ENCODE measurements at regions not wholly inside any gene's neighbourhood (a gene's known extent, or its start where the extent isn't known, plus 50 kb on each side); places are given as distances from the start of the nearest gene placed in this dataset.

GRCh38 chr15:26365077-26365476 is 407.8 kb downstream of the GABRB3 start:
- Histone ChIP-seq H3K4me2 (no peak overlapping the region), H3K9me3 (no peaks in the 10 kb centered on the region)
- FAIRE-seq, result no peak

GRCh38 chr15:26359855-26360254 is 413.0 kb downstream of the GABRB3 start:
- 4% methylated on average over 4 of the region's 4 CpGs for WGBS (ENCODE audit: missing lambda C conversion rate)
- POLR2A ChIA-PET, result no interaction called here
- no peak overlapping the region for H3K4me3 ChIP-seq
- CTCF ChIA-PET, result no interaction called here
- no peaks in the 10 kb centered on the region for H3K4me1 ChIP-seq
- TF ChIP-seq FOXS1 (CRISPR knock-in tag; IDR thresholded peaks at IDR 0.05), result no peak
- no peak for TF ChIP-seq EHF (CRISPR knock-in tag; IDR thresholded peaks at IDR 0.05)
- no peak for TF ChIP-seq EHMT2 (IDR thresholded peaks at IDR 0.05; ENCODE audit: low read depth)
- TF ChIP-seq CHD4 (IDR thresholded peaks at IDR 0.05; ENCODE audit: borderline replicate concordance), result no peak
- TF ChIP-seq RARB (CRISPR knock-in tag; IDR thresholded peaks at IDR 0.05), result no peak
- no peak for TF ChIP-seq HOXA7 (CRISPR knock-in tag; IDR thresholded peaks at IDR 0.05)
- TF ChIP-seq POLR2A (IDR thresholded peaks at IDR 0.05; ENCODE audit: low read length), result no peak
- TF ChIP-seq CBX8 (IDR thresholded peaks at IDR 0.05), result no peak
- TF ChIP-seq FOSL2 (IDR thresholded peaks at IDR 0.05), result no peak
- TF ChIP-seq FOSL2 (CRISPR knock-in tag; IDR thresholded peaks at IDR 0.05), result no peak
- TF ChIP-seq E2F6 (IDR thresholded peaks at IDR 0.05; ENCODE audit: borderline replicate concordance, low read depth), result no peak
- DNase-seq (ENCODE audit: low read depth in 1 of 2, low spot score in 1 of 2) (no peak), FAIRE-seq (no peak), ATAC-seq (no peak)
- H3K27ac ChIP-seq, result no peak overlapping the region
- H3K9me3 ChIP-seq, result no peaks in the 10 kb centered on the region
- H3K4me2 ChIP-seq, result no peak overlapping the region

More at GRCh38 chr15:26365077-26365476, 407.8 kb downstream of the GABRB3 start:
- WGBS (ENCODE audit: missing lambda C conversion rate), result under 1% methylated on average over 4 of the region's 4 CpGs
- no peak overlapping the region for H3K4me3 ChIP-seq
- no peak for TF ChIP-seq ZFP36 (IDR thresholded peaks at IDR 0.05; ENCODE audit: borderline replicate concordance, partially characterized antibody)
- no peak for TF ChIP-seq TP53 (CRISPR knock-in tag; IDR thresholded peaks at IDR 0.05)
- TF ChIP-seq PHF8 (IDR thresholded peaks at IDR 0.05; ENCODE audit: borderline replicate concordance, low read depth), result no peak
- TF ChIP-seq RFX5 (IDR thresholded peaks at IDR 0.05), result no peak
- no peak for TF ChIP-seq REST (IDR thresholded peaks at IDR 0.05)
- TF ChIP-seq HES2 (IDR thresholded peaks at IDR 0.05), result no peak
- no peak for TF ChIP-seq RARB (CRISPR knock-in tag; IDR thresholded peaks at IDR 0.05)
- no peak for TF ChIP-seq RAD21 (conservative IDR thresholded peaks at IDR 0.05 in 1 of 2, IDR thresholded peaks at IDR 0.05 in 1 of 2)
- no peak for TF ChIP-seq FOSL2 (IDR thresholded peaks at IDR 0.05)
- no peak for TF ChIP-seq FOSL2 (CRISPR knock-in tag; IDR thresholded peaks at IDR 0.05)
- TF ChIP-seq KDM1A (IDR thresholded peaks at IDR 0.05; ENCODE audit: low read depth), result no peak
- TF ChIP-seq ATOH8 (CRISPR knock-in tag; IDR thresholded peaks at IDR 0.05; ENCODE audit: low read depth), result no peak
- no peak for TF ChIP-seq PBX3 (IDR thresholded peaks at IDR 0.05)
- no peak for TF ChIP-seq EHF (CRISPR knock-in tag; IDR thresholded peaks at IDR 0.05)
- TF ChIP-seq RCOR1 (IDR thresholded peaks at IDR 0.05; ENCODE audit: low read depth, low read length), result no peak
- no peak for TF ChIP-seq JUNB (IDR thresholded peaks at IDR 0.05)
- TF ChIP-seq RNF2 (IDR thresholded peaks at IDR 0.05; ENCODE audit: borderline replicate concordance, low read depth), result no peak
- CTCF ChIA-PET, result no interaction called here
- no peaks in the 10 kb centered on the region for H3K4me1 ChIP-seq
- H3K27ac ChIP-seq, result no peak overlapping the region
- DNase-seq (ENCODE audit: low read depth in 1 of 2, low spot score in 1 of 2), result no peak
- no peak for ATAC-seq
- POLR2A ChIA-PET, result no interaction called here

All from A549 (cell line).